Astrocyte of the spinal cord (primary cell): ENCODE measurements at regions not wholly inside any gene's neighbourhood (a gene's known extent, or its start where the extent isn't known, plus 50 kb on each side); places are given as distances from the start of the nearest gene placed in this dataset.

Experiments used
- DNase-seq: peaks from one replicate; pipeline ENCODE4 v3.0.0; 2011; ENCODE audit warnings: low read depth, low spot score
- H3K4me3 ChIP-seq: 2 replicates; pipeline ENCODE4 v1.5.1; 2011; ENCODE audit warnings: low read depth, mild to moderate bottlenecking, low read length, moderate library complexity
- in situ Hi-C: cut with HindIII; loops from 2 replicates; pipeline ENCODE4 v1.10.0; 2017; ENCODE audit warnings: low sequenced_read_pairs
- TF ChIP-seq, protein P1 (sequence below): IDR thresholded peaks from 2 replicates; pipeline ENCODE4 v1.5.1; 2012; ENCODE audit warnings: low read depth, mild to moderate bottlenecking, low read length, inconsistent platforms

- no peak overlapping the region for H3K4me3 ChIP-seq
- in situ Hi-C loops: no loop called here
- no peak for DNase-seq
- TF ChIP-seq, protein P1, sequence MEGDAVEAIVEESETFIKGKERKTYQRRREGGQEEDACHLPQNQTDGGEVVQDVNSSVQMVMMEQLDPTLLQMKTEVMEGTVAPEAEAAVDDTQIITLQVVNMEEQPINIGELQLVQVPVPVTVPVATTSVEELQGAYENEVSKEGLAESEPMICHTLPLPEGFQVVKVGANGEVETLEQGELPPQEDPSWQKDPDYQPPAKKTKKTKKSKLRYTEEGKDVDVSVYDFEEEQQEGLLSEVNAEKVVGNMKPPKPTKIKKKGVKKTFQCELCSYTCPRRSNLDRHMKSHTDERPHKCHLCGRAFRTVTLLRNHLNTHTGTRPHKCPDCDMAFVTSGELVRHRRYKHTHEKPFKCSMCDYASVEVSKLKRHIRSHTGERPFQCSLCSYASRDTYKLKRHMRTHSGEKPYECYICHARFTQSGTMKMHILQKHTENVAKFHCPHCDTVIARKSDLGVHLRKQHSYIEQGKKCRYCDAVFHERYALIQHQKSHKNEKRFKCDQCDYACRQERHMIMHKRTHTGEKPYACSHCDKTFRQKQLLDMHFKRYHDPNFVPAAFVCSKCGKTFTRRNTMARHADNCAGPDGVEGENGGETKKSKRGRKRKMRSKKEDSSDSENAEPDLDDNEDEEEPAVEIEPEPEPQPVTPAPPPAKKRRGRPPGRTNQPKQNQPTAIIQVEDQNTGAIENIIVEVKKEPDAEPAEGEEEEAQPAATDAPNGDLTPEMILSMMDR: no peak
Measured at GRCh38 chr5:12113062-12113461, 208.8 kb upstream of the CTNND2 start.

GRCh38 chr5:12111261-12111660 is 207.0 kb upstream of the CTNND2 start:
- in situ Hi-C loops: no loop called here
- DNase-seq: no peak
- H3K4me3 ChIP-seq: no peak overlapping the region
- TF ChIP-seq, protein P1: no peak

DNA sequence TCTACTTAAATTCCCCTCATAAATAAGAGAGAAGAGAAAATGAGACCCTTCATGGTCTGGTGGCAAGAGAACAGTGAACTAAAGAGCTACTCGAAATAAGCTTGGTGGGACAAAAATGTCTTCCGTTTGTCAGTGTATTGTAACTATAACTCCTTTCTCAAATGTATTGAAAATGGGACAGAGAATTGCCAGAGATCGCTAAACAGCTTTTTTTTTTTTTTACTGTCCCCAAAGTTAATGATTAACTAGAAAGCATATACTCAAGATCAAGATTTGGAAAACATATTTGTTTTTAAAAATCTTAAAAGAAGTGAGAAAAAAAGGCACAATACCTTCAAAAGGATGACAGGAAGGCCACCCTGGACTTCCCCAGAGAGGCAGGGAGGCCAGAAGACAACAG is 206.4 kb upstream of the CTNND2 start:
- TF ChIP-seq, protein P1: no peak
- no peak for DNase-seq
- in situ Hi-C loops: no loop called here
- H3K4me3 ChIP-seq: no peak overlapping the region

- DNase-seq: no peak
- in situ Hi-C loops: no loop called here
- no peak overlapping the region for H3K4me3 ChIP-seq
- TF ChIP-seq, protein P1: no peak
Measured at GRCh38 chr5:12109075-12109688, 204.9 kb upstream of the CTNND2 start.

GRCh38 chr5:12102151-12102550 is 197.9 kb upstream of the CTNND2 start:
- in situ Hi-C loops: no loop called here
- H3K4me3 ChIP-seq: no peak overlapping the region
- DNase-seq: no peak
- TF ChIP-seq, protein P1: no peak

DNA sequence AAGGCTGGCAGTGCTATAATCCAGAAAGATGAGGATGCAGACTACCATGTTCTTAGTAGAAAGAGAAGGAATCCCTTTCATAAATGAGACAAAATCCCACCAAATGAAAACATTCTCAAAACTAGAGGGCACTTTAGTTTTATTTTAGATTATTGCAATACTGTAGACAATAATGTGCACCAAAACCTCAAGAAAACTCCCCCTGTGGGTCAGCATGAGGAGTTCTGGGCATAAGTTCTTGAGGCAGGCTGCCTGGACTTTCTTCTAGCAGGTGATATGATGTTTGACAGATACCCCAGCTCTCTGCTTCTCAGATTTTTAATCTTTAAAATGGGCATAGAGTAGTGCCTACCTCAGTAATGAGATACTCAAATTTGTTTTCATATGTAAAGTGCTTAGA is 196.3 kb upstream of the CTNND2 start:
- in situ Hi-C loops: no loop called here
- no peak for DNase-seq
- TF ChIP-seq, protein P1: no peak
- no peak overlapping the region for H3K4me3 ChIP-seq

DNA sequence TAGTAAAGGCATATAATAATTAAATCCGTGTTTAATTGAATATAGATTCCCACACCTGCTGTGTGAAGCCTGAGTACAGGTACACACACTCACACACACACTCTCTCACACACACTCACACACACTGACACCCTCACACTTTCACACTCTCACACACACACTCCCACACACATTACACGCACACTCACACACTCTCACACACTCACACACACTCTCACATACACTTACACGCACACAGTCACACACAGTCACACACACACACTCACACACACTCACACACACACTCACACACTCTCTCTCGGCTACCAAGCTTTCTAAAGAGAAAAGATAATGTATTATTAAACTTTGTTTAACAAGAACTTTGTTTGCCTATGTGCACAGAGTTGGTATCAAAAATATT is 195.1 kb upstream of the CTNND2 start:
- TF ChIP-seq, protein P1: no peak
- H3K4me3 ChIP-seq: no peak overlapping the region
- in situ Hi-C loops: no loop called here
- no peak for DNase-seq
